K562 (cell line): ENCODE measurements at regions not wholly inside any gene's neighbourhood (a gene's known extent, or its start where the extent isn't known, plus 50 kb on each side); places are given as distances from the start of the nearest gene placed in this dataset.
"Not testable (repeated sequence)": the region's sequence is repeated elsewhere in the genome, so short reads cannot be mapped to it uniquely, and the experiment has no call there.

Experiments used
- ATAC-seq: fragments of 200-7000 bp; cut with Tn5 transposase; 3 replicates; pipeline ENCODE4 v1.9.1; 2020; ENCODE audit warnings: moderate library complexity
- BruUV-seq: library from RNA; stranded (reverse); fragments of 400-500 nt; replicated peaks from 2 replicates; lab custom pipeline; 2021; lab: Mats Ljungman, UMichigan
- CTCF ChIA-PET: fragments of 300-600 bp; formaldehyde crosslinking; extraction: SDS; loops from one replicate; lab custom pipeline; 2021; ENCODE audit warnings: low intra/inter-chr PET ratio; lab: Yijun Ruan, JAX
- POLR2A ChIA-PET: fragments of 300-600, 350-650 bp; sonication (Branson Sonifier 250); formaldehyde crosslinking; extraction: SDS; loops from one replicate; lab custom pipeline; 2021; ENCODE audit warnings: antibody characterized with exemption, inconsistent platforms; lab: Yijun Ruan, JAX
- DNase-seq, 4 experiments: peaks; one replicate each; pipeline versions ENCODE4 v3.0.0 to v3.0.0-alpha.2; 2011 to 2018; ENCODE audit warnings: low spot score in 3 of 4, mixed read lengths in 3 of 4; ENCODE audit errors: extremely low read depth in 1 of 4
- FAIRE-seq: peaks from 2 replicates; lab custom pipeline; 2011; peaks lifted over from hg19 to GRCh38; lab: Jason Lieb, UNC
- H2AFZ ChIP-seq: 2 replicates; pipeline ENCODE4 v1.6.0; 2011; ENCODE audit warnings: low read depth, low read length, control low read depth, inconsistent platforms
- H3K27ac ChIP-seq: fragments of 200-600 bp; 3 replicates; pipeline ENCODE4 v1.8.0; 2011; ENCODE audit warnings: low read depth, mild to moderate bottlenecking, control low read depth, inconsistent platforms, low read length, moderate library complexity, mixed read lengths; ENCODE audit errors: extremely low read depth
- H3K27me3 ChIP-seq, 2 experiments: fragments of 300-600 bp in 1 of 2; 2 replicates in 1 of 2; 3 replicates in 1 of 2; pipeline versions ENCODE4 v1.6.0 to v1.8.0; 2011; ENCODE audit warnings: inconsistent platforms in 2 of 2, low read length in 2 of 2, mild to moderate bottlenecking in 1 of 2, mixed read lengths in 1 of 2, moderate library complexity in 1 of 2; ENCODE audit not compliant: control insufficient read depth in 2 of 2, insufficient read depth in 2 of 2
- H3K36me3 ChIP-seq: fragments of 300-600 bp; 3 replicates; pipeline ENCODE4 v1.8.0; 2011; ENCODE audit warnings: mild to moderate bottlenecking, low read length, inconsistent platforms; ENCODE audit not compliant: control insufficient read depth, insufficient read depth
- H3K4me1 ChIP-seq, 2 experiments: fragments of 200-600 bp in 1 of 2; replicated peaks in 1 of 2; 2 replicates in 1 of 2; 3 replicates in 1 of 2; pipeline versions ENCODE4 v1.5.1 to v1.8.0; 2011; ENCODE audit warnings: inconsistent platforms in 2 of 2, low read length in 2 of 2, mild to moderate bottlenecking in 1 of 2, mixed read lengths in 1 of 2, moderate library complexity in 1 of 2; ENCODE audit not compliant: control insufficient read depth in 2 of 2, insufficient read depth in 2 of 2
- H3K4me2 ChIP-seq: 2 replicates; pipeline ENCODE4 v1.6.1; 2011; ENCODE audit warnings: low read length, control low read depth, inconsistent platforms, mixed read lengths; ENCODE audit not compliant: insufficient read depth
- H3K4me3 ChIP-seq: fragments of 200-600 bp; sonication (generic), shearing (Covaris generic); 2 replicates; pipeline ENCODE4 v1.5.1; 2016; ENCODE audit warnings: control low read depth, inconsistent platforms
- H3K79me2 ChIP-seq: fragments of 200-600 bp; 3 replicates; pipeline ENCODE4 v1.8.0; 2011; ENCODE audit warnings: low read length, inconsistent platforms; ENCODE audit not compliant: control insufficient read depth, insufficient read depth
- H3K9ac ChIP-seq, 2 experiments: 2 replicates each; pipeline versions ENCODE4 v1.6.0 to v1.6.1; 2011; ENCODE audit warnings: low read depth in 2 of 2, low read length in 2 of 2, control low read depth in 1 of 2, inconsistent platforms in 1 of 2, mild to moderate bottlenecking in 1 of 2, mixed read lengths in 1 of 2; ENCODE audit not compliant: insufficient read depth in 1 of 2
- H3K9me1 ChIP-seq: one replicate; pipeline ENCODE4 v1.6.0; 2011; ENCODE audit warnings: inconsistent platforms, mild to moderate bottlenecking, low read length, moderate library complexity; ENCODE audit not compliant: control insufficient read depth, insufficient read depth
- H3K9me3 ChIP-seq: replicated peaks from 2 replicates; pipeline ENCODE4 v1.5.1; 2011; ENCODE audit warnings: low read depth, low read length, inconsistent platforms; ENCODE audit not compliant: control insufficient read depth, insufficient read depth
- H4K20me1 ChIP-seq: replicated peaks from 2 replicates; pipeline ENCODE4 v1.6.1; 2011; ENCODE audit warnings: low read length, inconsistent platforms, mixed read lengths; ENCODE audit not compliant: control insufficient read depth, insufficient read depth
- KDM1A ChIP-seq, 2 experiments: fragments of 450-650 bp; IDR thresholded peaks; 2 replicates each; pipeline ENCODE4 v1.6.1; 2016; ENCODE audit warnings: mild to moderate bottlenecking in 2 of 2
- SPI1 ChIP-seq: IDR thresholded peaks from 2 replicates; pipeline ENCODE4 v1.6.1; 2011; ENCODE audit warnings: low read depth, low read length, control low read depth, borderline replicate concordance
- WGBS: fragments of 100-300 bp; shearing (Covaris generic); methylation state at CpG from one replicate; pipeline ENCODE4 v1.1.6; 2016; ENCODE audit warnings: low coverage, mixed read lengths; ENCODE audit not compliant: insufficient coverage; ENCODE audit errors: missing lambda C conversion rate; 5-methylcytosine and 5-hydroxymethylcytosine counted together
- in situ Hi-C: fragments of 300-500 bp; cut with MboI; formaldehyde crosslinking; loops from 4 replicates; pipeline ENCODE4 v1.15.0; 2018; ENCODE audit warnings: inconsistent platforms, mixed read lengths
- intact Hi-C: fragments of 100-400 bp; cut with micrococcal nuclease; formaldehyde crosslinking; loops from 2 replicates; pipeline ENCODE4 v1.14.2; 2022

GRCh38 chr6:57873424-57873823, 556.0 kb downstream of the PRIM2 start:
- H3K4me2 ChIP-seq, H2AFZ ChIP-seq, ATAC-seq, FAIRE-seq, DNase-seq, H3K4me3 ChIP-seq, H3K36me3 ChIP-seq, H3K27me3 ChIP-seq, H3K9ac ChIP-seq, H3K79me2 ChIP-seq, BruUV-seq, H4K20me1 ChIP-seq, POLR2A ChIA-PET, H3K27ac ChIP-seq, in situ Hi-C loops, H3K9me1 ChIP-seq, H3K9me3 ChIP-seq, CTCF ChIA-PET, intact Hi-C loops, H3K4me1 ChIP-seq: not testable (repeated sequence)
- 0 out of 4 replicates have a peak, but pooled peaks of 1 of the 2 experiments have one; percentile 24 for TF ChIP-seq KDM1A (IDR thresholded peaks at IDR 0.05)
- WGBS = 2% methylated on average over 7 of the region's 7 CpGs

GRCh38 chr6:57876659-57877058, 559.2 kb downstream of the PRIM2 start:
- TF ChIP-seq SPI1 = peak; percentile 41; the same call in 1 of the 2 replicates
- H3K4me3 ChIP-seq, H3K9me1 ChIP-seq, H3K4me2 ChIP-seq, H3K79me2 ChIP-seq, FAIRE-seq, H3K27ac ChIP-seq, ATAC-seq, H3K4me1 ChIP-seq, intact Hi-C loops, in situ Hi-C loops, BruUV-seq, H3K36me3 ChIP-seq, POLR2A ChIA-PET, H4K20me1 ChIP-seq, H3K9me3 ChIP-seq, H3K27me3 ChIP-seq, H3K9ac ChIP-seq, CTCF ChIA-PET, DNase-seq, H2AFZ ChIP-seq: not testable (repeated sequence)
- 0% methylated on average over 2 of the region's 2 CpGs for WGBS

- H3K27ac ChIP-seq, H3K9me1 ChIP-seq, H3K36me3 ChIP-seq, H3K4me1 ChIP-seq, BruUV-seq, ATAC-seq, H3K9me3 ChIP-seq, H4K20me1 ChIP-seq, FAIRE-seq, CTCF ChIA-PET, H3K4me3 ChIP-seq, in situ Hi-C loops, H3K27me3 ChIP-seq, H3K9ac ChIP-seq, H3K4me2 ChIP-seq, intact Hi-C loops, H3K79me2 ChIP-seq, DNase-seq, H2AFZ ChIP-seq, POLR2A ChIA-PET: not testable (repeated sequence)
- 0% methylated on average over 1 of the region's 3 CpGs for WGBS
Observed at GRCh38 chr6:57877729-57878128, 560.3 kb downstream of the PRIM2 start.
